Pons (tissue), 1 donor: ENCODE measurements at regions not wholly inside any gene's neighbourhood (a gene's known extent, or its start where the extent isn't known, plus 50 kb on each side); places are given as distances from the start of the nearest gene placed in this dataset.
"Not testable (repeated sequence)": the region's sequence is repeated elsewhere in the genome, so short reads cannot be mapped to it uniquely, and the experiment has no call there.

ENCODE experiments used
- DNase-seq: peaks from one replicate; pipeline ENCODE4 v3.0.0-alpha.2; 2016; ENCODE audit warnings: low spot score

GRCh38 chr6:144688713-144689112, 403.6 kb downstream of the UTRN start:
- DNase-seq: no peak

- no peak for DNase-seq
These were observed 404.4 kb downstream of the UTRN start for GRCh38 chr6:144689503-144690040.

- no peak for DNase-seq
These were observed 405.0 kb downstream of the UTRN start for GRCh38 chr6:144690133-144690532.

GRCh38 chr6:144690666-144691065, 405.5 kb downstream of the UTRN start:
- DNase-seq: no peak

- DNase-seq: not testable (repeated sequence)
These were observed 406.9 kb downstream of the UTRN start for GRCh38 chr6:144692050-144692449.

GRCh38 chr6:144695858-144696533, 410.9 kb downstream of the UTRN start:
- DNase-seq: no peak

GRCh38 chr6:144696610-144697368, 411.7 kb downstream of the UTRN start:
- DNase-seq: no peak

GRCh38 chr6:144697369-144697760, 412.2 kb downstream of the UTRN start:
- no peak for DNase-seq

GRCh38 chr6:144697801-144698200, 412.7 kb downstream of the UTRN start:
- DNase-seq: no peak

GRCh38 chr6:144702781-144703180, 417.6 kb downstream of the UTRN start:
- no peak for DNase-seq

- no peak for DNase-seq
These were observed 425.1 kb downstream of the UTRN start for GRCh38 chr6:144710207-144710606.

- no peak for DNase-seq
These were observed 426.5 kb downstream of the UTRN start for GRCh38 chr6:144711661-144712060.

GRCh38 chr6:144712541-144712940, 427.4 kb downstream of the UTRN start:
- no peak for DNase-seq

GRCh38 chr6:144714021-144714712, 429.0 kb downstream of the UTRN start:
- DNase-seq: no peak

GRCh38 chr6:144715344-144715743, 430.2 kb downstream of the UTRN start:
- no peak for DNase-seq

GRCh38 chr6:144718431-144718830, 433.3 kb downstream of the UTRN start:
- no peak for DNase-seq

- no peak for DNase-seq
These were observed 436.1 kb downstream of the UTRN start for GRCh38 chr6:144721232-144721631.

GRCh38 chr6:144722154-144722737, 437.1 kb downstream of the UTRN start:
- no peak for DNase-seq

- DNase-seq: no peak
These were observed 437.8 kb downstream of the UTRN start for GRCh38 chr6:144722925-144723324.

- no peak for DNase-seq
These were observed 438.3 kb downstream of the UTRN start for GRCh38 chr6:144723431-144723830.

GRCh38 chr6:144724818-144725217, 439.7 kb downstream of the UTRN start:
- DNase-seq: no peak

GRCh38 chr6:144725736-144726522, 440.8 kb downstream of the UTRN start:
- no peak for DNase-seq
